ENCODE measurements at regions not wholly inside any gene's neighbourhood (a gene's known extent, or its start where the extent isn't known, plus 50 kb on each side); places are given as distances from the start of the nearest gene placed in this dataset.

DNA sequence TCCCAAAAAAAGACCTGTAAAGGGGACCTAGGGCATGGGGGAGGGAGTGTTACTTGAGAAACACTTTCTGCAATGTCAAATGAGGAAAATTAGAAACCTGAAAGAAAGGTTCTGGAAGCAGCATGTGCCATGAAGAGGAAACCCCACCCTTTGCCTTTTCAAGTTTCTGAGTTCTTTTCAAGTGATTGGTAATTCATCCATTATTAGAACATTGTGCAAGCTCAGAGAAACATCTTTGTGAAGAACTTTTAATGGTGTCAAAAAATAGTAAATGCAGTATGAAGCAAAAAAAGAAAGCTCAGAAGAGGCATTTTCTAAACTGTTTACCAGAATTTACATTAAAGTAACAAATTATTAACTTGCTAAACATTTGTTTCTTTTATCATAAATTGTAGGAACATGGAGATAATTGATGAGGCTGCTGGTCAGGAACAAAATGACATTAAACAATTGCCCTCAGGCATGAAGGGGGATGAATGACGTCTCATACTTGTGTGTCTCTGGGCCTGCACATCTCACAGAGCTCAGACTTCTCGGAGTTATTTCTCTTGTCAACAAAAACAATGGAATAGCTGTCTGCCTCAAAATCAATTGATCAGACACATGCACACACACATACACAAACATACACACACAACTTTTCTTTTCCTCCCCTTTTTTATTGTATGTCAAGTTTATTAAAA is 1946.0 kb upstream of the CDH6 start:
- DNase-seq (ENCODE audit: low read depth): no peak
- no peak overlapping the region for H3K4me3 ChIP-seq (ENCODE audit: low read length)
- TF ChIP-seq, protein P1, sequence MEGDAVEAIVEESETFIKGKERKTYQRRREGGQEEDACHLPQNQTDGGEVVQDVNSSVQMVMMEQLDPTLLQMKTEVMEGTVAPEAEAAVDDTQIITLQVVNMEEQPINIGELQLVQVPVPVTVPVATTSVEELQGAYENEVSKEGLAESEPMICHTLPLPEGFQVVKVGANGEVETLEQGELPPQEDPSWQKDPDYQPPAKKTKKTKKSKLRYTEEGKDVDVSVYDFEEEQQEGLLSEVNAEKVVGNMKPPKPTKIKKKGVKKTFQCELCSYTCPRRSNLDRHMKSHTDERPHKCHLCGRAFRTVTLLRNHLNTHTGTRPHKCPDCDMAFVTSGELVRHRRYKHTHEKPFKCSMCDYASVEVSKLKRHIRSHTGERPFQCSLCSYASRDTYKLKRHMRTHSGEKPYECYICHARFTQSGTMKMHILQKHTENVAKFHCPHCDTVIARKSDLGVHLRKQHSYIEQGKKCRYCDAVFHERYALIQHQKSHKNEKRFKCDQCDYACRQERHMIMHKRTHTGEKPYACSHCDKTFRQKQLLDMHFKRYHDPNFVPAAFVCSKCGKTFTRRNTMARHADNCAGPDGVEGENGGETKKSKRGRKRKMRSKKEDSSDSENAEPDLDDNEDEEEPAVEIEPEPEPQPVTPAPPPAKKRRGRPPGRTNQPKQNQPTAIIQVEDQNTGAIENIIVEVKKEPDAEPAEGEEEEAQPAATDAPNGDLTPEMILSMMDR (IDR thresholded peaks at IDR 0.05; ENCODE audit: insufficient read depth, low read depth, low read length, missing control alignments): no peak

DNA sequence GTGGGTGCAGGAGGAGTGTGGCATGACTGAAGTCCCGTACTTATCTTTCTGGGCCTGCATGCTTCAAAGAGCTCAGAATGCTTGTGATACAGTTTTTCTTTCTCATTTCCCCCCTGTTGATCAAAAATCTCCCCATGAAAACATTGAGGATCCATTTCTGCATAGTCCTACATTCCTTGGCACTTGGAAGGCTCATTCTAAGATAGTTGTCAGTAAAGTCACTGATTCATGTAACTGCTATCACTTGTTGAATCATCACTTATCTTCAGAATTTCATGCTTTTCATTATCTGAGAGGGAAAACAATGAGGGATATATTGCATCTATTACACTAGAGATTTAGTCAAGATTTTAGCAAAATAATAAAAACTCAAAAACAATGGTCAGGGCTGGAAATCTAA is 1953.1 kb upstream of the CDH6 start:
- DNase-seq (ENCODE audit: low read depth): no peak
- H3K4me3 ChIP-seq (ENCODE audit: low read length): no peak overlapping the region
- TF ChIP-seq, protein P1 (IDR thresholded peaks at IDR 0.05; ENCODE audit: insufficient read depth, low read depth, low read length, missing control alignments): no peak

DNA sequence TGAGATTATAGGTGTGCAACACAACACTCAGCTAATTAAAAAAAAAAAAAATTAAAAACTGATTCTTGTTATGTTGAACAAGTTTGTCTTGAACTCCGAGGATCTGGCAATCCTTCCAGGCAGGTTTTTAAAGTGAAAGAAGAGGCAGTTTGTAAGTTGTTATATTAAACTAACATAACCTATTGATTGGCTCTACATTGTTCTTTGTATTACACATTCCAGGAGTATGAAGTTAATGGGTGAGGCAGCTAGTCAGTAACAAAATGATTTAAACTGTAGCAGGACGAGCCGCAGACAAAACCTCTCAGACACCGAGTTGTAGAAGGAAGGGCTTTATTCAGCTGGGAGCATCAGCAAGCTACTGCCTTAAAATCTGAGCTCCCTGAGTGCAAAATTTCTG is 1953.9 kb upstream of the CDH6 start:
- no peak overlapping the region for H3K4me3 ChIP-seq (ENCODE audit: low read length)
- DNase-seq (ENCODE audit: low read depth): no peak
- TF ChIP-seq, protein P1 (IDR thresholded peaks at IDR 0.05; ENCODE audit: insufficient read depth, low read depth, low read length, missing control alignments): no peak

DNA sequence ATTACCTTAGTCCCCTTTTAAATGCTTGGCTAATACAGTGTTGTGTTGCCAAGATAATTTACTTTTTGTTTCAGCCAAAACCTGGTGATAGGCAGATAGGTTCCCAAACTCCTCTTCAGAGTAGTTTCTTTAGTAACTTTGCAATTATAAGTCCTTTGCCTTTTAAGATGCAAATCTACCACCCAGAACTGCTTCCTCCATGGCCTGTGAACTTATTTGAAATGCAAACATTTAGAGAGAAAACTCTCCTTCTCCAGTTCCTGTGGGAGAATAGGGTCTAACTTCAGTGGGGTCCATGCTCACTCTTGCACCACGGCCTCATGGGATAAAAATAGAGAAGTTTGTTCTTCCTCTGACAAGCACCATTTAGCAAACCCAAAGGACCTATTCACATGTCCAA is 1955.4 kb upstream of the CDH6 start:
- no peak for DNase-seq (ENCODE audit: low read depth)
- TF ChIP-seq, protein P1 (IDR thresholded peaks at IDR 0.05; ENCODE audit: insufficient read depth, low read depth, low read length, missing control alignments): no peak

DNA sequence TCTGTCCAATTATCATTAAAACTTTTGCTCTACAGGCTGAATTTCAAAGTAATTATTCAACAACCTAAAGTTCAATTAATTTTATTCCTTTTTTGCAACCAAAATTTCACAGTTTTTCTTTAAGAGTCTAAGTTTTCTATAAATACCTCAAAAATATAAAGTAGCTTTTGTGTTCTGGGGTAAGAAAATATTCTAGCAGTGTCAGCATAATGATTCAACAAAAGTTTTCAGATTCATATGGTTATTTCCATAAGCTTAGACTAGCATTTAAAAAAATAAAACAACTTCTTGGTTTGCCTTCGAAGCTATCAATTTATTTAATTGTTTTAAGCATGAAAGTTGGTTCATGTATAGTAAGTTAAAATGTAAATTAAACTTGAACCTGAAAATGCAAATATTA is 1962.3 kb upstream of the CDH6 start:
- TF ChIP-seq, protein P1 (IDR thresholded peaks at IDR 0.05; ENCODE audit: insufficient read depth, low read depth, low read length, missing control alignments): no peak
- no peak overlapping the region for H3K4me3 ChIP-seq (ENCODE audit: low read length)
- DNase-seq (ENCODE audit: low read depth): no peak

More for the DNA sequence above, 1955.4 kb upstream of the CDH6 start:
- H3K4me3 ChIP-seq (ENCODE audit: low read length): no peak overlapping the region

DNA sequence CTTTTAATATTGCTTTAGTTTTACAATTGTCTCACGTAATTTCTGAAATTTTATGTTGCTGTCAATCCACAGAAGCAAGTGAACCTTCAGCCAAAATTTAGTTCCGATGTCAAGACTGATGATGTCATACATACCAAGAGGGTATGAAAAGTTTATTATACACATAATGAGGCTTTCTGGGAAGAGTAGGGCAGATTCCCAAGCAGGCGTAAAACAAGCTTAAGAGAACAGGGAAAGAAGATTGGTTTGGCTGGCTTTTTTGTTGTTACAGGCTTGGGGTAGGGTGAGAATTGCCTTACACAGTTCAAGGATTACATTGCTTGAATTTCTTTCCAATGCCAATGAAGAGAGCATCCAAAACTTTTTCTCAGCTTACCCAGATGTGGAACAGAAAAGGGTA is 1962.9 kb upstream of the CDH6 start:
- TF ChIP-seq, protein P1 (IDR thresholded peaks at IDR 0.05; ENCODE audit: insufficient read depth, low read depth, low read length, missing control alignments): no peak
- no peak overlapping the region for H3K4me3 ChIP-seq (ENCODE audit: low read length)
- no peak for DNase-seq (ENCODE audit: low read depth)

DNA sequence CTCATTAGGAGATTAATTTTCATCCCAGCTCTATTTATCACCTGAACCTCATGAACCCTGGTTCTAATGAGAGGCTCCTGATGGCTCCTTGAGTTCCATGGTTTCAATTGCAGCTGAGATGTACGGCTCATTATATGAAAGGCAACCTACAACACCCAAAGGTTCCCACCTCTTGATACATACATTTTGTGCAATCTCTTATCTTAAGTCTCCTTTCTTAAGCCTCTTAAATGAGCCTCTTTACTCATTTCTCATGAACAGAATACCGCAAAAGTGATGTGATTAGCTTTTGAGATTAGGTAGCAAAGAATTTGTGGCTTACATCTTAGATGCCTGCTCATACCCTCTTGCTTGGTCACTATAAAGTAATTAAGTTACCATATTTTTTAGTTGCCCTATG is 1964.0 kb upstream of the CDH6 start:
- no peak overlapping the region for H3K4me3 ChIP-seq (ENCODE audit: low read length)
- TF ChIP-seq, protein P1 (IDR thresholded peaks at IDR 0.05; ENCODE audit: insufficient read depth, low read depth, low read length, missing control alignments): no peak
- no peak for DNase-seq (ENCODE audit: low read depth)

All from epithelial cell of esophagus (primary cell).